Ovary (tissue), 3 donors: ENCODE measurements at regions not wholly inside any gene's neighbourhood (a gene's known extent, or its start where the extent isn't known, plus 50 kb on each side); places are given as distances from the start of the nearest gene placed in this dataset.

Experiments
- POLR2A ChIP-seq: fragments of 450-650 bp; IDR thresholded peaks from one replicate; pipeline ENCODE4 v1.6.1; 2017; ENCODE audit warnings: antibody characterized with exemption, mild to moderate bottlenecking, moderate library complexity
- TF ChIP-seq, protein P1 (sequence below), 3 donors: fragments of 450-650 bp in 2 of 3; fragments of 200-600 bp in 1 of 3; IDR thresholded peaks; one replicate each; pipeline versions ENCODE4 v1.5.1 to v1.8.0; 2016 to 2022; ENCODE audit warnings: antibody characterized with exemption in 3 of 3, mild to moderate bottlenecking in 1 of 3
- donor health status: DM: no; HTN: no; CAD: no.

DNA sequence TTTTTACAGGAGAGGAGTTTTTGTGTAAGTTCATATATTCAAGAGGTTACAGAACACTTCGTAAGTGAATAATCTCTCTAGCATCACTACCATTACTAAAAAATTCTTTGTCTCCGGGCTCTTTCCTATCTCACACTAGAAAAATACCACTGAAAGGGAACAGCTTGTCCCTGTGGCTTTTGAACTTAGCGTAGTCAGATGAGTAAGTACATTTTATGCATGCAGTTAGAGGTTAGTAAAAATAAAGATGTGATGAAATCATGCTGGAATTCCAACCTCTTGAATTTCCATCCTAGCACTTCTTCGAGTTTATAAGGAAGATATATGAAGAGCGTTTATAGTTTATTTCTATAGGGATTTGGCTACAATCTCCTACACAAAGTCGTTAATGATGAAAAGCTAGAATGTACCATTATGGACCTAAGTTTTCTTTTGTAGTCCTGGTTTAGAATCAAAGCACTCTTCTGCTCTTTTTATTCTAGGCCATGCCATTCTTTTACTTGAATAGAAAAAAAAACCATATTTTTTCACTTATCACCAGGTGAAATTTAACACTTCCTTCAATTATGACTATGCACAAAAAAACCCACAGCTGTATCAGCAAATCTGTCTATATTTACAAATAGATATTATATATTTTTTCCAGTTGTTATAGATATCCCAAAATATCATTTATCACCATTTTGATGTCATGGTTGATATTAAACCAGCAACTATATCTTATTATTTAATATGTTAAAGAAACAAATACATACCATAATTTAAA, 139.9 kb upstream of the PCDH9 start:
- TF ChIP-seq, protein P1, sequence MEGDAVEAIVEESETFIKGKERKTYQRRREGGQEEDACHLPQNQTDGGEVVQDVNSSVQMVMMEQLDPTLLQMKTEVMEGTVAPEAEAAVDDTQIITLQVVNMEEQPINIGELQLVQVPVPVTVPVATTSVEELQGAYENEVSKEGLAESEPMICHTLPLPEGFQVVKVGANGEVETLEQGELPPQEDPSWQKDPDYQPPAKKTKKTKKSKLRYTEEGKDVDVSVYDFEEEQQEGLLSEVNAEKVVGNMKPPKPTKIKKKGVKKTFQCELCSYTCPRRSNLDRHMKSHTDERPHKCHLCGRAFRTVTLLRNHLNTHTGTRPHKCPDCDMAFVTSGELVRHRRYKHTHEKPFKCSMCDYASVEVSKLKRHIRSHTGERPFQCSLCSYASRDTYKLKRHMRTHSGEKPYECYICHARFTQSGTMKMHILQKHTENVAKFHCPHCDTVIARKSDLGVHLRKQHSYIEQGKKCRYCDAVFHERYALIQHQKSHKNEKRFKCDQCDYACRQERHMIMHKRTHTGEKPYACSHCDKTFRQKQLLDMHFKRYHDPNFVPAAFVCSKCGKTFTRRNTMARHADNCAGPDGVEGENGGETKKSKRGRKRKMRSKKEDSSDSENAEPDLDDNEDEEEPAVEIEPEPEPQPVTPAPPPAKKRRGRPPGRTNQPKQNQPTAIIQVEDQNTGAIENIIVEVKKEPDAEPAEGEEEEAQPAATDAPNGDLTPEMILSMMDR (IDR thresholded peaks at IDR 0.05): no peak
- no peak for TF ChIP-seq POLR2A
